Activated B cell treated with CpG ODN at 0.5 μM for 24 hours (primary cell): ENCODE measurements at regions not wholly inside any gene's neighbourhood (a gene's known extent, or its start where the extent isn't known, plus 50 kb on each side); places are given as distances from the start of the nearest gene placed in this dataset.
"Not testable (repeated sequence)": the region's sequence is repeated elsewhere in the genome, so short reads cannot be mapped to it uniquely, and the experiment has no call there.

Source experiments
- ATAC-seq: fragments of 200-7000 bp; cut with Tn5 transposase; one replicate; pipeline ENCODE4 v1.10.0; 2021; ENCODE audit warnings: low read depth, mild to moderate bottlenecking, moderate library complexity
- CTCF ChIA-PET: fragments of 350-600 bp; sonication (Branson Sonifier 250); formaldehyde crosslinking; loops from one replicate; lab custom pipeline; 2021; ENCODE audit warnings: antibody characterized with exemption; lab: Charles Lee
- POLR2A ChIA-PET: fragments of 350-600 bp; sonication (Branson Sonifier 250); formaldehyde crosslinking; loops from one replicate; lab custom pipeline; 2021; ENCODE audit warnings: antibody characterized with exemption; lab: Charles Lee
- DNase-seq: peaks from one replicate; pipeline ENCODE4 v3.0.0; 2022
- H3K27ac Mint-ChIP-seq: one replicate; pipeline ENCODE4 v1.8.0; 2020; ENCODE audit warnings: mixed read lengths
- H3K27me3 Mint-ChIP-seq: one replicate; pipeline ENCODE4 v1.8.0; 2021; ENCODE audit warnings: mixed read lengths
- H3K36me3 Mint-ChIP-seq: one replicate; pipeline ENCODE4 v1.8.0; 2021; ENCODE audit warnings: low read depth, mixed read lengths
- H3K4me1 Mint-ChIP-seq: one replicate; pipeline ENCODE4 v1.8.0; 2021; ENCODE audit warnings: mixed read lengths
- H3K4me3 Mint-ChIP-seq: one replicate; pipeline ENCODE4 v1.8.0; 2020; ENCODE audit warnings: mild to moderate bottlenecking, mixed read lengths
- H3K9me3 Mint-ChIP-seq: one replicate; pipeline ENCODE4 v1.8.0; 2020; ENCODE audit warnings: mixed read lengths
- CTCF ChIP-seq: fragments of 200-600 bp; IDR thresholded peaks from one replicate; pipeline ENCODE4 v1.8.0; 2022; ENCODE audit warnings: antibody characterized with exemption, mild to moderate bottlenecking
- intact Hi-C: fragments of 100-400 bp; cut with micrococcal nuclease; formaldehyde crosslinking; loops from one replicate; pipeline ENCODE4 v1.15.1; 2024

GRCh38 chr2:81403508-81403907, 1099.0 kb upstream of the LRRTM1 start:
- CTCF ChIA-PET, result no interaction called here
- Mint-ChIP-seq H3K4me1 (no peaks in the 10 kb centered on the region), H3K4me3 (no peak overlapping the region), H3K27me3 (no peaks in the 10 kb centered on the region), H3K36me3 (no peaks in the 10 kb centered on the region), H3K27ac (no peak overlapping the region), H3K9me3 (peaks cover 2% of the 10 kb centered on the region)
- POLR2A ChIA-PET, result no interaction called here
- no peak for ATAC-seq
- DNase-seq, result no peak
- no peak for TF ChIP-seq CTCF
- intact Hi-C loops, result no loop called here

GRCh38 chr2:81396417-81397019, 1092.0 kb upstream of the LRRTM1 start:
- Mint-ChIP-seq H3K4me3 (no peak overlapping the region), H3K36me3 (no peaks in the 10 kb centered on the region), H3K27me3 (no peaks in the 10 kb centered on the region), H3K4me1 (no peaks in the 10 kb centered on the region), H3K27ac (no peak overlapping the region), H3K9me3 (peaks cover 6% of the 10 kb centered on the region)
- POLR2A ChIA-PET, result no interaction called here
- no peak for TF ChIP-seq CTCF
- no peak for DNase-seq
- intact Hi-C loops, result no loop called here
- ATAC-seq, result no peak
- CTCF ChIA-PET, result no interaction called here

- DNase-seq (no peak), ATAC-seq (no peak)
- intact Hi-C loops, result no loop called here
- no peaks in the 10 kb centered on the region for H3K36me3 Mint-ChIP-seq
- ChIA-PET POLR2A (no interaction called here), CTCF (no interaction called here)
- no peak for TF ChIP-seq CTCF
- peaks cover 9% of the 10 kb centered on the region for H3K9me3 Mint-ChIP-seq
- no peak overlapping the region for H3K4me3 Mint-ChIP-seq
- no peak overlapping the region for H3K27ac Mint-ChIP-seq
- H3K4me1 Mint-ChIP-seq, result no peaks in the 10 kb centered on the region
- no peaks in the 10 kb centered on the region for H3K27me3 Mint-ChIP-seq
These were observed 1091.2 kb upstream of the LRRTM1 start for GRCh38 chr2:81395746-81396145.

GRCh38 chr2:81389203-81389602, 1084.7 kb upstream of the LRRTM1 start:
- intact Hi-C loops, result no loop called here
- no peak for TF ChIP-seq CTCF
- Mint-ChIP-seq H3K9me3 (peaks cover 25% of the 10 kb centered on the region), H3K4me3 (no peak overlapping the region), H3K27me3 (no peaks in the 10 kb centered on the region), H3K36me3 (no peaks in the 10 kb centered on the region), H3K27ac (no peak overlapping the region), H3K4me1 (no peaks in the 10 kb centered on the region)
- ChIA-PET CTCF (no interaction called here), POLR2A (no interaction called here)
- DNase-seq (no peak), ATAC-seq (no peak)

- ATAC-seq, result no peak
- Mint-ChIP-seq H3K36me3 (no peaks in the 10 kb centered on the region), H3K4me3 (no peak overlapping the region), H3K9me3 (peaks cover 2% of the 10 kb centered on the region), H3K27me3 (no peaks in the 10 kb centered on the region), H3K4me1 (no peaks in the 10 kb centered on the region), H3K27ac (no peak overlapping the region)
- intact Hi-C loops, result no loop called here
- no peak for DNase-seq
- ChIA-PET POLR2A (no interaction called here), CTCF (no interaction called here)
- TF ChIP-seq CTCF, result no peak
These were observed 1059.2 kb upstream of the LRRTM1 start for GRCh38 chr2:81363800-81364199.

GRCh38 chr2:81362468-81362867, 1057.9 kb upstream of the LRRTM1 start:
- DNase-seq, result not testable (repeated sequence)

More at GRCh38 chr2:81362468-81362867, 1057.9 kb upstream of the LRRTM1 start:
- H3K4me3 Mint-ChIP-seq, H3K36me3 Mint-ChIP-seq, H3K9me3 Mint-ChIP-seq, H3K4me1 Mint-ChIP-seq, H3K27me3 Mint-ChIP-seq, CTCF ChIA-PET, POLR2A ChIA-PET, H3K27ac Mint-ChIP-seq, ATAC-seq, intact Hi-C loops: not testable (repeated sequence)
